ENCODE measurements at regions not wholly inside any gene's neighbourhood (a gene's known extent, or its start where the extent isn't known, plus 50 kb on each side); places are given as distances from the start of the nearest gene placed in this dataset.

GRCh38 chr11:87405356-87405755 lies 367.6 kb downstream of the TMEM135 start:
- no peak for TF ChIP-seq POLR2A (IDR thresholded peaks at IDR 0.05; ENCODE audit: low read depth, low read length)
- TF ChIP-seq POLR2AphosphoS5 (IDR thresholded peaks at IDR 0.05; ENCODE audit: low read depth, low read length) = no peak
